Epidermal melanocyte (primary cell): ENCODE measurements at regions not wholly inside any gene's neighbourhood (a gene's known extent, or its start where the extent isn't known, plus 50 kb on each side); places are given as distances from the start of the nearest gene placed in this dataset.
"Not testable (repeated sequence)": the region's sequence is repeated elsewhere in the genome, so short reads cannot be mapped to it uniquely, and the experiment has no call there.

Source experiments
- DNase-seq: peaks from one replicate; pipeline ENCODE4 v3.0.0; 2011; ENCODE audit warnings: low spot score; ENCODE audit not compliant: insufficient read length

DNA sequence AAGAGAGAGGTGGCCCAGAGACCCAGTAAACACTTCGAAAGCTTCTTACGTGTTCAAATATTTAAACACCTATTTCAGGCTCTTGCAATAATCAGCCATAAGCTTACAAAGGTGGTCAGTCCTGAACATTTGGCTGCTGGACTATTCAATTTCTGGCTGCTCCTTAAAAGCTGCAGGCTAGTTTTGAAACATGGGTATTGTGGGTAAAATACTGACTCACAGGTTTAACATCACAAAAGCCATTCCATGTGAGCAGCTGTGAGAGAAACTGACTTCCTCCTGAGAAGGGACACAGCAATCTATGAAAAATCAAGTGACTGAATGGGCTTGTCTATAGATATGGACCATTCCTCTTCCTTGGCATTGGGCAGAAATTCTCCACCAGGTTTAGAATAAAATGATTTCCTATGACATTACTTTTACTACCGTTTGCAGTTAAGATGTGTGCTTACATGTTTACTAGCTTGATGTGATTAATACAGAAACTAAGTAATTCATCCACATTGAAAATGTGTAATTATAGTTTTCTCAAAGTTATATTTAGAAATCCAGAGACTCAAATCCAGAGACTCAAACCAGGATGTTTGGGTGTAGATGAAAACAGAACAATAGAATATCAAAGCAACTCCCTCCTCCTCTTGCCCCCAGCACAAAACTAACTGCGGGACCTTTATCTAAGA, 252.3 kb downstream of the GATA3 start:
- DNase-seq = no peak

DNA sequence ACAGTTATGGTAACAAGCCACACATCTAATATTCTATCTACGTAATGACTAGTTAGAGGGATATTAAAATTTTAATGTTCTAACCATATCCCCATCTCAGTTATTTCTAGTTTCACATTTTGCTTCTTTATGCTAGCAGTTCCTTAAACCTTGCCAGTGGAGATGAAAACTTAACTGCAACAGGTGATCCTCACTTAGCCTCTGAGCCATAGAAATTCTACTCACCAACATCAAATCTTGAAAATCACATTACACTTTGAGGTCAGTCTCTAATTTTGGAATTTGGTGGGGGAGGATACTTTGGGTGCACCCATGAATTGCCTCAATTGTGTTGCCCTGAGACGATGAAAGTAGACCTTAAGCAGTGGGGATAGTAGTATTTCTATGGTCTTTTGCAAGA, 256.4 kb downstream of the GATA3 start:
- DNase-seq = no peak

DNA sequence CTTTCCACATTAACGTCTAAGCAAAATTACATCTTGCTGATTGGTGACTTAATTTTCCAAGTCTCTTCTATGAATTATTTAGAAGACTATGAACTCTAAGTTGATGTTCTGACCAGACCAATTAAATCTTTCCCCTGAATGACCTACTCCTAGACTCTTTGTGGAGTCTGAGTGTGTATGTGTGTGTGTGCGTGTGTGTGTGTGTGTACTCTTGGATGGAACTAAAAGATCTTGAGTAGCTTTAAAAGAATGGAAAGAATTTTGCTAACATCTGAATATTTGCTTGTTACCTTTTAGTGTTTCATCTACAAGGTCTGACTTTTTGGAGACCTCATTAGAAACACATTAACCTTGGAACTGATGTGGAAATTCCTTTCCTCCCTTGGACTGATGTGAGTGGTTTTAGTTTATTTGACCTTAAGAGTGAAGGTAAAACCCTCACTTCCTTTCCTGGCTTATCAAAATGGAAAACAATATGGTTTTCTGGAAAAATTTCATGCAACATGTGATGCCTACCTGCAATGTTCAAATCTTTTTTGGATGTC, 257.1 kb downstream of the GATA3 start:
- no peak for DNase-seq

DNA sequence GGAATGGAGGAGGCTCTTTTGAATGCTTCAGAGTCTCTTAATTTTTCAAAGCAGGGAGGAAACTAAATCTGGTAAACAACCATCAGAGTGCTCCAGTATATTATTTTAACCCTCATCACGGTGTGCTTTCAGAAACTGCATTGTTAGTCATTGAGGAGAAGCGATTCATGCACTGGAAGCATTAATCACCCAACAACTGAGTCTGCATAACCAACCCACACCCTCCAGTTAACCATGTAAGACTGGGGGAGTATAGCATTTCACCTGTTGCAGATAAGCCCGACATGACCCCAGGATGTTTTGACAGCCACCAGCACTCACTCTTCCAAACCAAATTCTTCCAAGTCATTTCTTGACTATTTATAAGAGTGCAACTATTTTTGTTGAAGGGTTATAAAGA, 257.6 kb downstream of the GATA3 start:
- DNase-seq = no peak

DNA sequence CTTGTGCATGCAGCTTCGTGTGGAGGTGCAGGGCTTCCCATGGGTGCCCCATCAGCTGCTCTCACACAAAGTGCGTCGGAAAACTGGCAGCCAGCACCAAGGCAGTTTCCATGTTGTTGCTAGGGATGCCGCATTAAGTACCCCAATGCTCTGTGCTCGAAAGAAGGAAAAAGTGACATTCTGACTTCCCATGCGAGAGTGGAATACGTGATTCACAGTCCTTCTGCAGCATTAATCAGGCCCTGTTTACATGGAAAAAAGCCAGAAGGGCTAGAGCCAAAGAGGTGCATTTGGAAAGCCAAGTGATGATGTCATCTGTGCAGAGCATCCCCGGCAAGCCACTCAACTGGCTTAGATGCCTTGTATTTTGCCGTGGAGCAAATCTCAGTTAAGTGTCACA, 258.3 kb downstream of the GATA3 start:
- no peak for DNase-seq

DNA sequence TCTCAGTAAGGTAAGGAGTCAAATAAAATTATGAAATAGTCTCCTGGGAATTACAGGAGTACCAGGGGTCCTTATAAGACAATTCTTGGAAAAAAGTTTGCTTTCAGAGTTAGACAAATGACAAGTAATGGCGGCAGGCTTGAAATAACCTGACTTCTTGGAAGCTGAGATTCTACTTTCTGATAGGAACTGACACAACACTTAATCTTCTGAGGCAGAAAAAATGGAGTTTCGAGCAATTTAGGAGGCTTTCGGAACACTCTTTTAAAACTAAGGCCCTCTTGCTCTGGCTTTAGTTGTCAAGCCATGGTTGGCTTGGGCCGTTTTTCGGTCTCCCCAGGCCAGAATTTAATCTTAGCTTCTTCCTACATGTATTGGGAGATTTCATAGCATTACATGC, 260.0 kb downstream of the GATA3 start:
- no peak for DNase-seq

DNA sequence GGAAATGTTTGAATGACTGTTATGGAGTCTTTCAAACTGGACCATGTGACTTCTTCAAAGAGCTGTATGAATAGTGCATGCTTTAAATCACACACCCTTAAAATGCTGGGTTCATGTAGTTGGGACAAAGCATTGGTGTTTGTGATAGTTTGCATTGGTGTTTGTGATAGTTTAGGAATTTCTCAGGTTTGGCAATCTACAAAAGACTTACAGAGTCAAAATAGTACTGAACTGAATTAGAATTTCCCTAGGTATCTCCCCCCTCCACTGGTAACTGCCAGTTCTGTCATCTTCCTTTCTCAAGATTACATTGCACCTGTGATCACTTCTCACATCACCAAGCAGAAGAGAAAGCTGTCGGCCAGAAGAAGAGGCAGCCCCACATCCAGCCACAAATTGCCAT, 261.1 kb downstream of the GATA3 start:
- DNase-seq = no peak

DNA sequence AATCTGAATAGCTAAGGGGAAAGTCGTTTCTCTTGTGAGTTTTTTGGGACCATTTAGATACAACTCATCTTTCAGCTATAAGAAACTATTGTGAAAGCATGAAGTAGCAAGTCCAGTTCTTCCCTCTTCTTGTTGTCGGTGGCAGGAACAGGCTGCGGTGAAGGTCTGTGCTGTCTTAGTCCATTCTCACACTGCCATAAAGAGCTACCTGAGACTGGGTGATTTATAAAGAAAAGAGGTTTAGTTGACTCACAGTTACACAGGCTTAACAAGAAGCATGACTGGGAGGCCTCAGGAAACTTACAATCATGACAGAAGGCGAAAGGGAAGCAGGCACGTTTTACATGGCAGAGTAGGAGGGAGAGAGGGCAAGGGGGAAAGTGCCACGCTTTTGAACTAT, 261.8 kb downstream of the GATA3 start:
- DNase-seq = no peak

DNA sequence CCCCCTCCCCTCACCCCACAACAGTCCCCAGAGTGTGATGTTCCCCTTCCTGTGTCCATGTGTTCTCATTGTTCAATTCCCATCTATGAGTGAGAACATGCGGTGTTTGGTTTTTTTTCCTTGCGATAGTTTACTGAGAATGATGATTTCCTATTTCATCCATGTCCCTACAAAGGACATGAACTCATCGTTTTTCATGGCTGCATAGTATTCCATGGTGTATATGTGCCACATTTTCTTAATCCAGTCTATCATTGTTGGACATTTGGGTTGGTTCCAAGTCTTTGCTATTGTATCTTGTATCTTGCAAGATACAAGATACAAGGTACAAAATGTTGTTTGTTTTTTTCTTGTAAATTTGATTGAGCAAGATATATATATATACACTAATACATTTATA, 263.9 kb downstream of the GATA3 start:
- not testable (repeated sequence) for DNase-seq

DNA sequence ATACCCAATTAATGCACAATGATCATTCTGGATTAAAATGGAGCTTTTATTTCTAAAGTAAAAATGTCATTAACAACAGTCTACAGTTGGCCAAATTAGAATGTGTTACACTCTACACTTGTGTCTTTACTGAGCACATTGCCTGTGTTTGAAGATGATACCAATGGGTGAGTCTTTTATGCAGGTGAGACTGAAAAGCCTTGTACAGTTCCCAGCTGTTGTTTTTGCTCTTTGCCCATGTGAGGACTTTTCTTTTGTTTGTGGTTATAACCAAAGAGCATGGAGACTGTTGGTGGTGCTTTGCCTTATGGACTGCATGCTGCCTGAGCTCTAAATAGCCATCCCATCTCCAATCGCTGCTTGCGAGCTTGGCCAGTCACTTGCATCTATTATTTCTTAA, 264.5 kb downstream of the GATA3 start:
- DNase-seq = no peak

DNA sequence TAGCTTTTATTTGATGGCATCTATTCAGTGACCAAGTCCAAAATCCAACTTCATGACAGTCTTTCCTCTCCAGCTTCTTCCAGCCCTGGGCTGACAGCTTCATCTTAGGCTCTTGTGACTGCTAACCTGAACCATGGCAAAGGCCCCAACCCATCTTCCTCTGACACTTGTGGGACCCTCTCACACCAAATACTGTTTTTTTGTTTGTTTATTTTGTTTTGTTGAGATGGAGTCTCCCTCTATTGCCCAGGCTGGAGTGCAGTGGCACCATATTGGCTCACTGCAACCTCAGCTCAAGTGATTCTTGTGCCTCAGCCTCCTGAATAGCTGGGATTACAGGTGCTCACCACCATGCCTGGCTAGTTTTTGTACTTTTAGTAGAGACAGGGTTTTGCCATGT, 265.2 kb downstream of the GATA3 start:
- no peak for DNase-seq

DNA sequence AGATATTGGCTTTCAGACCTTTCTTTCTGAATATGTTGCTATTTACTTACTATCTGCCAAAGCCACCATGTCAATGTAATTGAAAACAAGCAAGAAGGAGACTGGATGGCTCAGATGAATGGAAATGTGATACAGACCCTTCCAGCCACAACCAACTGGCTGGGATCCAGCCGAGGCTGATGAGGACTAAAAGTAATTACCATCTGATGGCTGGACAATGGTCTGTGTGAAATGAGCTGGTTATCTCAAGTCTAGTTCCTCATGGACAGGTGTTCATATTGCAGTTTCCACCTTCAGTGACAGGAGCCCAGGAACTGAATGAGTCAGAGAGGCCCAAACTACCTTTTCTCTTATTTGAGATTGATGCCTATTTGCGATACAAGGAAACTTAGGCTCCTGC, 267.5 kb downstream of the GATA3 start:
- no peak for DNase-seq

DNA sequence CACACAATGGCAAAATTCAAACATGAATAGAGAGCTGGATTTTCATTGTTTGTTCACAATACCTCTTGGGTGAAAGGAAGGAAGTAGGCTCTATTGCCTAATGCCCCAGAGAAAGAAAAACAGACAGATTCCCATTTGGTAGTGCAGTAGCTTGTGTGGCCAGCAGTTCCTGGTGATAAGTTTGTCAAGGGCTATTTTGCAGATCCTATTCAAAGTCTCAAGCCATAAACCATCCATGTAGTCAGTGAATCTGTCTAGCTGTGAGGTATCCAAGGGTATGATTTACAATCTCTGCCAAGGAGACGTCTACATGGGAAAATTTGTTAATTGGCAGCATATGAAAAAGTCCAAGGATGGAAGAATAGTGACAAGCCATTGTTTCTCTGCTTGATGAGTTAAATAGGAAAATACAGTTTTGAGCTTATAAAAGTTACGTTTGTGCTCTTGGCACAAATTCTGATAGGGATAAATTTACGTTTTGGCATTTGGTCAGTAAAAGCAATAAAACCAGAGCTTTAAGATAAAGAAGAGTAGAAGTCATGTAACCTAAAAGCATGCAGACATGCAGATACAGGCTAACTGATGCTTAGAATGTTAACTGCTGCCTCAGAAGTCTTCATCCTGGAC, 269.1 kb downstream of the GATA3 start:
- no peak for DNase-seq

DNA sequence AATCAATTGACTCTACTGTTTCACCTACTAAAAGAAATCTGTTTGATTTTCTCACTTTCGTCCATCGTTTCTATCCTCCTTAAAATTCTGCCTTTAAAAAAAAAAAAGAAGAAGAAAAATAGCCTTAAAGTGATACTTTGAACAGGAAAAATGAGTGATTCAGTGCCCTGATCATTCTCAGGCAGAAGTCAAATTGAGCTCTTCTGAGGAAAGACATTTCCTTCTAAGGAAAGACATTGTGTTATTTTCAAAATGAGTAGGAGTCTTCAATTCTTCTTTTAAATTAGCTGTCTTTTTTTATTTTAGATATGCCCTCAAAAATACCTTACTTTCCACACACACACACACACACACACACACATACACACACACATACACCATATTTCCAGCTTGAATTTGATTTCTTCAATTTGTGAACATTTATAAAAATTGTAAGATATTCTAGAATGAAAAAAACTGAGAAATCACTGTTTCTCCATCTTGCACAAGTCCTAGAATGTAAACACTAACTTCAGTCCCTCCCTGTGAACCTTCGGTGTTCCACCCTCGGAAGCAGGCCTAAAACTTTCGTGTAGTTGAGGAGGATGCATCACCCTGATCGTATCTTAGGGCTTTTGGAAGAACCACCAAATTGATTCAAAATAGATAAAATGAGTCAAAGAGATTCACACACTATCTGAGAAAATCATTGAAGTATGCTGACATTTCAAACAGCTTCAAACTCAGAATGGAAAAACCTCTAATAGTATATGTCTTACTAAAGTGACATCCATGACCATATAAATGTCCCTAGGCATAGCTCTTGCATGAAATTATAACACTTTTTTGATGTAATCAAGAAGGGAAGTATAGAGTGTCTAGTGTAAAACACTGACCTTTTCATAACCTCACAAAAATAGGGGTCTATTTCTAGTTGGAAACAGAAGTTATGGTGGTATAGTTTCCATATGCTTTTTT, 270.8 kb downstream of the GATA3 start:
- DNase-seq = no peak

DNA sequence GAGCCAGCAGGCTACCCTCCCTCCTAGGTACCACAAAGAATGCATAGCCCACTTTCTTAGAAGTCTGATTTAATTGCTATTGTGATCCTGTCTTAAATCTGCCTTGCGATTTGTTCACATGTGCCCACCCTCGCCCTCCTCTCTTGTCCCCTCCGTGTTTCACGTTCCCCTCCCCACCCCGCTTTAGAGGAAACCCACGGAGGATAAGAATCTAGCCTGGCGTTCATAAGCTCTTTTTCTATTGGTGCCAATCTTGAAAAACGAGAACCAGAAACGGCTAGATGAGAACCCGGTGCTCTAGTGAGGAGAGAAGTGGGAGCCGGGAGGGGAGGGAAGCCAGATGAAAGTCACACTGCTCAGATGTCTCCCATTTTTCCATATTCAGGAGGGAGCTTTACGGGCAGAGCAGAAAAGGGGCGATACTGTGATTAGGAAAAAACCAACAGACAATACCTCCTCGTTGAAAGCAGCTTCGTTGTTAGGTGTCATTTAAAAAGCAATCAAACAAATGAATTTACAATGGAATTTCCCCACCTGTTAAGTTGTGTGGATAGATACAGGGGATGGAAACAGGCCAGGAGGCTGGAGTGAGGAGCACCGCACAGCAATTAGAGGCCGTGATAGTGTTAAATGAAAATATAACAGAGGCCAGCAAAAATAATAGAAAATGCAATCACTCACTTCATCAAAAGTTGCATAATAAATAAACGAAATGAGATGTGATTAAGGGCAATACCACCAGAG, 272.1 kb downstream of the GATA3 start:
- no peak for DNase-seq

DNA sequence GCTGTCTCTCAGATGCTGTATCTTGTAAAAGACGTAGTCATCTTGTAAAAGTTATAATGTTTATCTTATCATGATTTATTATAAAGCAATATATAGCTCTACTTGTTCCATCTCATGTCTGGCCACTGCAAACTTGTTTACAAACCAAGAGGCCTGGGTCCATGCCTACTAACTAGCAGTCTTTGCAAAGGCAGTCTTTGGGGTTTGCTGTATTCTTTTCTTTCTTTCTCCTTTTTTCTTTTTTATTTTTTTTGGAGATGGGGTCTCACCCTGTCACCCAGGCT, 272.6 kb downstream of the GATA3 start:
- no peak for DNase-seq

DNA sequence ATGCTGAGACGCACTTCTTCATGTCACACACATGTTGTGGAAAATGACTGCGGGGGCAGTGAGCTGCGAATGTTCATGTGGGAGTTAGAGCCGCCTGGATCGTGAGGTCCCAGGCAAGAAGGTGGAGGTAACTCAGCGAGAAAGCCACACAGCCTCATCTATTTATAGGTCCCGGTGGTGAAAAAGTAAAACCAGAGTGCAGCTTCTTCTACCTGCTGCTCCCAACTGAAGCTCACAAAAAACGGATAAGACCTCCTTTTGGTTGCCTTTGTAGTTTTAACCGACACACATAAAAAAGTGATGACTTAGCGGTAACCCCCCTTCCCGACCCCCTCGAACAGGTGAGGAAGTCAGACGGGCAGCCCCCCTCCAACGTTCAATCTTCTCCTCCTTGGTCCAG, 276.9 kb downstream of the GATA3 start:
- DNase-seq = no peak

DNA sequence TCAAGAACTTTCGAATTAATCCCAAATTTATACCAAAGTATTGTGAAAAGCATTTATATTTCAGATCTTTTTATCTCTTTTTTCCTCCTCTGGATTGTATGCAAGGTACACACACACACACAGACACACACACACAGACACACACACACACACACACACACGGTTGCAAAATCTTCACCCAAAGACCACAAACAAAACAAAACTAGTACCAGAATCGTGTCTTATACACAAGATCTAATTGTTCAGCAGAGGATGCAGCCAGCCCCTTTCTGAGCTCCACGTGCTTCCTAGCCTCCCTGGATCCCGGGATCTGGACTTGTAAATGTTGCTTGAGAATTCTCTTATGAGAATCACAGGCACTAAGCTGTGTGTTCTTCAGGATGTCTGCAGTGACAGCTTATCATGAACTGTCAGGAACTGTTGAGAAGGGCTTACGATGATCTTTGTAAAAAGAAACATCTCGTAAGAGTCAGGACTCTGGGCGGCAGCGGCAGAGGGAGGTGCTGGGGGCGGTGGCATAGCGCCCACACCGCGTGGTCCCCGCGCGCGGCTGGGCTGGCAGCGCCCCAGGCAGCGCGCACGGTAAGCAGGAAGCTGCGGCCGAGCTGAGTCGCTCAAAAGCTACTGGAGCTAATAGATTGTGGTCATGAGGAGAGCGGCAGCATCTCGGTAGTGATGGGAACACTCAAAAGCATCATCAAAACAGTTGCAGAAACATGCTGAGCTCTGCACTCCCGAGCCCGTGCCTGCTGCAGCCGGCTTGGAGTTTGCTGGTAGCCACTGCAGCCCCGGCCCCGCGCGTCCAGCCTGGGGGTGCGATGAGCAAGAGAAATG, 277.6 kb downstream of the GATA3 start:
- DNase-seq = no peak

DNA sequence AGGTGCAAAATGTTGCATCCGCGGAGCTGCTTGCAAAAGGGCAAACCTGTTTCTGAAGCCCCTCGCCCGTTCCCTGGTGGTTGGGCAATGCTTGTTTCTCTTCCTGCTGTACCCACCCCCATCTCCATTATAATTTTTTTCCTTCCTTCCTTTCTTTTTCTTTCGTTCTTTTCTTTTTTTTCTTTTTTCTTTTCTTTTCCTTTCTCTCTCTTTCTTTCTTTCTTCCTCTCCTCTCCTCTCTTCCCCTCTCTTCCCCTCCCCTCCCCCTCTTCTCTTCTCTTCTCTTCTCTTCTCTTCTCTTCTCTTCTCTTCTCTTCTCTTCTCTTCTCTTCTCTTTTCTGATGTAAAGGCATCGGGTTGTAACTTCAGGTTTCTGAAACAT, 278.2 kb downstream of the GATA3 start:
- DNase-seq = no peak

DNA sequence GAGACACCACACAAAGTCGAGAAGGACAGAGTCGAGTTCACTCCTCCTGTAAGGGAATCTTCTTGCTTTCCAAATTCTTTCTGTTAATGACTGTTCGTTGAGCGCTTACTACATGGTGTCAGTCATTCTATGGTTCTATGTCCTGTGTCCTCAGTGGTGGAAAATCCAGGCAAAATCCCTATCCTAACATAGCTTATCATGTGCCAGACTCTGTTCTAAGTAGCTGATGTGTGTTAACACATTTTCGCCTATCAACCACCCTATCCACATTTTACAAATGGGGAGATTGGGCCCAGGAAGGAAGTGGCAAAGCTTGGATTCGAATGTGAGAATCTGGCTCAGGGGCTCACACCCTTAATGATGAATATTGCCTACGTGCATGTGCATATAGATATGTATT, 280.1 kb downstream of the GATA3 start:
- no peak for DNase-seq
